ENCODE measurements at regions not wholly inside any gene's neighbourhood (a gene's known extent, or its start where the extent isn't known, plus 50 kb on each side); places are given as distances from the start of the nearest gene placed in this dataset.
"Not testable (repeated sequence)": the region's sequence is repeated elsewhere in the genome, so short reads cannot be mapped to it uniquely, and the experiment has no call there.

DNA sequence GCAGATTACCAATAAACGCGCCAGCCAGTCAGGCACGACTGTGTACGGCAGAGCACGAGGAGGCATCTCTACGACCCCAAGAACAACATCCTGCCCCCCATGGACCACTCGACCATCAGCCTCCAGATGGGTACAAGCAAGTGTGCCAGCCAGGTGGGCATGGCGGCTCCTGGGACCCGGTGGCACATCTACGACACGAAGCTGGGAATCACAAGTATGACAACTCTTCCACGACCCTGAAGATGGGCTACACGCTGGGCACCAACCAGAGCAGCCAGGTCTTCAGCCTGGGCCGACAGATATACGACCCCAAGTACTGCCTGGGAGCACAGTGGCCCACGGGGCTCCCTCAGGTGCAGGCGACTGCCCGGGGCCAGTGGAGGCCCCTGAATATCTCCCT lies 217.6 kb downstream of the POTED start:
- no peak for FAIRE-seq
- no peak for DNase-seq (ENCODE audit: low spot score)

DNA sequence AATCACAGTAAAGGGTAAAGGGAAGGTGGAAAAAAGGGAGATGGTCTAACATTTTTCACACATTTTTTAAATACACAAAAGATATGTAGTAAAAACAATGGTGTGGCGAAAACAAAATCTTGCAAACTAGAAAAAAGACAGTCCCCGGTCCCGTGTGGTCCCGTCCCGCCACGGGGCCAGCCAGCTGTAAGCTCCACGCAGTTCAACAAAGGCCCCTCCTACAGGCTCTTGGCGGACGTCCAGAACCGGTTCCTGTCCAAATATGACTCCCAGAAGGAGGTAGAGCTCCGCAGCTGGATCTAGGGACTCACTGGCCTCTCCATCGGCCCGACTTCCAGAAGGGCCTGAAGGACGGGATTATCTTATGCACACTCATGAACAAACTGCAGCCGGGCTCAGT lies 216.9 kb downstream of the POTED start:
- FAIRE-seq; DNase-seq (ENCODE audit: low spot score): not testable (repeated sequence)

DNA sequence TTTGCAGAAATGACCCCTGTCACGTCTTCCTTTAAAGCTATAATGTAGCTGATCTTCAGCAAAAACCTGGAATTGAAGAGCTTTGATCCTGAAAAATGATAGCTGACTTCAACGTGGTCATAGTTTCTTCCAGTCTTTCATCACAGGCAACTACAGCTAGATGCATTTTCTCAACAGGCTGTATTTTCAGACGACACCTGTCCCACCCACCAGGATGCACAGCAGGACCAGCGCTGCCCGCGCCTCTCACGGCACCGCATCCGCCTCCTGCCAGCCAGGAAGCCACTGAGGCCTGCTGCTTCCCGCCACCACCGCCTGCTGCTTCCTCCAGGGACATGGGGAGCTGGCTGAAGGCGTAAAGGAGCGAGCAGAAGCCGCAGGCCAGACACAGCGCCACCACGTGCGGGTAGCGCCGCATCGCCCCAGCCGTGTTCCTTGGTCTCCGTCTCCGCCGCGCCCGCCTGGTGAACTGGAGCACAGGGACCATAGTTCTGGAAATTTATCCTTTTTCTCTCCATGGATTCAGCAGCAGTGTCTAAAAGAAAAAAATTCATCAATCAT lies 215.7 kb downstream of the POTED start:
- DNase-seq (ENCODE audit: low spot score); FAIRE-seq: not testable (repeated sequence)

DNA sequence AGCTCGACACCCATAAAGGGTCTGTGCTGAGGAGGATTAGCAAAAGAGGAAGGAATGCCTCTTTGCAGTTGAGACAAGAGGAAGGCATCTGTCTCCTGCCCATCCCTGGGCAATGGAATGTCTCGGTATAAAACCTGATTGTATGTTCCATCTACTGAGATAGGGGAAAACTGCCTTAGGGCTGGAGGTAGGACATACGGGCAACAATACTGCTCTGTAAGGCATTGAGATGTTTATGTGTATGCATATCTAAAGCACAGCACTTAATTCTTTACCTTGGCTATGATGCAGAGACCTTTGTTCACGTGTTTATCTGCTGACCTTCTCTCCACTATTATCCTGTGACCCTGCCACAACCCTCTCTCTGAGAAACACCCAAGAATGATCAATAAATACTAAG lies 210.7 kb downstream of the POTED start:
- not testable (repeated sequence) for DNase-seq (ENCODE audit: low spot score); FAIRE-seq

DNA sequence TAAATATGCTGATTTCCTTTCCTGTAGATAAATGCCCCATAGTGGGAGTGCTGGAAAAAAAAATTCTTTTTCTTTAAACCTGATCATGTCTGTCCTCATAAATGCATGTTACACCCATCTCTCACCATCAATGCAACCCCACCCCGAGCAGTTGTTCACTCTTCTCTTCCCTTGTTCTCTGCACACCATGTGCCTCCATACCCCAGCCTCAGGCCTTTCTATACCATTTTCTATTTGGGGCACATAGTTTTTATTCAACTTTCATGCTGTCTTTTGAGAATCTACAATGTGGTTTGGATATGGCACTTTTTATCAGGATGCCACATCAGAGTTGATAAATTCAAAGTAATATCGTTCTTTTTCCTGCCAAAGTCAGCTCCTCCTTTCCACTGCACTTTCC lies 202.6 kb downstream of the POTED start:
- FAIRE-seq: not testable (repeated sequence)

DNA sequence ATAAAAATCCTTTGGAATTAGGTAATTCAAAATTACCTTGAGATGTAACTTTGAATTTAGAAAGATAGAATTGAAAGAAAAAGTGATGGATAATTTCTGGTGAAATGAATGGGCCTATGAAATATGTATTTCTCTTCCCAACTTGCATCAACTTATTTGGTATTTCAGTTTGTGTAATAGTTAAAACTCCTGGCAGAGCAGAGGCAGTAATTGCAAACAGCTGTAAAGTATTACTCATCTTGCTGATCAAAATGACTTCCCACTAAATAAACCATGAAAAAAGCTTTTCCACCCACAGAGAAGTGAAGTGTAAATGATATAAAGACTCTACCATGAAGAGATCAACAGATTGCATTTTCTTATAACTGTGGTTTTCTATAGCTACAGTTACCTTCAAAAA lies 201.0 kb downstream of the POTED start:
- DNase-seq (ENCODE audit: low spot score); FAIRE-seq: not testable (repeated sequence)

More for the DNA sequence above, 202.6 kb downstream of the POTED start:
- not testable (repeated sequence) for DNase-seq (ENCODE audit: low spot score)

DNA sequence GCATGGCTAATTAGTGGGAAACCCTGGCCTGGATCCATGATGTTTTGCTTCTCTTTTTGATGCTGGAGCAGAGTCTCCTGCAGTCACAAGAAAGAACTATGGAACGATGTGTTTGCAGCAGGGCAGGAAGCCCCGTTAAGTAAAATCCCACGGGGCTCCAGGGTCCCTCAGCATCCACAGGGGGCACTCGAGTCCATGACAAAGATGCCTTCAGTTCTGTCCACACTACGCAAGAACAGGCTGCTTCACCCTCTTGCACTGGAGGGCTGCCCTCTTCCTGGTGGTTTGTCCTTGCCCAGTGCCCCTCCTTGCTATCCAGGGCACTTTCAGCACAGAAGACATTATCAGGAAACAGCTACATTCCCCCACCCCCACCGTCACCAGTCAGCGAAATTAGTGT lies 196.9 kb downstream of the POTED start:
- not testable (repeated sequence) for DNase-seq (ENCODE audit: low spot score); FAIRE-seq

DNA sequence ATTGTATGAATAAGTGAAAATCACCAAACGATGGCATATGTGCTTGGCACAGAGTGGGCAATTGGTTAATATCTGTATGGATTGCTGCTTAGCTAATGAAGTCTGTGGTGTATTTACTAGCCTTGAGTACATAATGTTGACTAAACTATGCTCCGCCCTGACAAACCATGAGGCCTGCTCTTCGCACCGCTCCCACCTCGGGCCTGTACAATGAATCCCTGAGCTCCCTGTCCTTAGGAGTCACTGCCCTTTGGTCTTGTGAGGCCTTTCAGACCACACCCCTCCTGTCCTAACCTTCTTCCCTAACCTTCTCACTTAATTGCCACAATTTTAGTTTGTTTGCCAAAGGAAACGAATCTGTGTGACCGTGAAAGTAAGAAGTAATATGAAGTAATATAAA lies 193.2 kb downstream of the POTED start:
- DNase-seq (ENCODE audit: low spot score); FAIRE-seq: not testable (repeated sequence)

Measured in urothelium cell line (cell line).